ENCODE measurements at regions not wholly inside any gene's neighbourhood (a gene's known extent, or its start where the extent isn't known, plus 50 kb on each side); places are given as distances from the start of the nearest gene placed in this dataset.

GRCh38 chr6:126103993-126104392, 117.7 kb downstream of the TRMT11 start:
- DNase-seq = no peak
- Histone ChIP-seq H3K36me3 (no peaks in the 10 kb centered on the region), H3K27me3 (no peaks in the 10 kb centered on the region), H3K27ac (peak overlapping the region in 1 of 2 donors; percentile 8), H3K9me3 (no peaks in the 10 kb centered on the region), H3K4me3 (no peak overlapping the region), H3K4me1 (peaks cover 4 to 7% of the 10 kb centered on the region in 2 donors)
- intact Hi-C loops (cut with DNase I; ENCODE audit: low total_unique reads) = no loop called here
- TF ChIP-seq POLR2A (IDR thresholded peaks at IDR 0.05) = no peak
- TF ChIP-seq CTCF (IDR thresholded peaks at IDR 0.05) = no peak

- H3K4me3 ChIP-seq = no peak overlapping the region
Measured at GRCh38 chr6:126107475-126108166, 121.3 kb downstream of the TRMT11 start.

GRCh38 chr6:126110512-126111270, 124.4 kb downstream of the TRMT11 start:
- no peak for DNase-seq

More at GRCh38 chr6:126107475-126108166, 121.3 kb downstream of the TRMT11 start:
- intact Hi-C loops (cut with DNase I; ENCODE audit: low total_unique reads) = no loop called here
- no peaks in the 10 kb centered on the region for H3K9me3 ChIP-seq
- no peaks in the 10 kb centered on the region for H3K27me3 ChIP-seq
- TF ChIP-seq CTCF (IDR thresholded peaks at IDR 0.05) (no peak), POLR2A (IDR thresholded peaks at IDR 0.05) (no peak)
- H3K27ac ChIP-seq = peak overlapping the region; percentile 66 to 77
- peaks cover 2 to 8% of the 10 kb centered on the region in 2 donors for H3K4me1 ChIP-seq
- H3K36me3 ChIP-seq = no peaks in the 10 kb centered on the region
- no peak for DNase-seq

GRCh38 chr6:126111327-126111726, 125.0 kb downstream of the TRMT11 start:
- intact Hi-C loops (cut with DNase I; ENCODE audit: low total_unique reads) = no loop called here
- DNase-seq = no peak
- H3K4me3 ChIP-seq = no peak overlapping the region
- no peaks in the 10 kb centered on the region for H3K27me3 ChIP-seq
- H3K36me3 ChIP-seq = no peaks in the 10 kb centered on the region
- no peak for TF ChIP-seq POLR2A (IDR thresholded peaks at IDR 0.05)
- no peak for TF ChIP-seq CTCF (IDR thresholded peaks at IDR 0.05)
- peak overlapping the region; percentile 24 to 34 for H3K27ac ChIP-seq
- H3K9me3 ChIP-seq = no peaks in the 10 kb centered on the region
- peaks cover 0 to 8% of the 10 kb centered on the region in 2 donors for H3K4me1 ChIP-seq

More at GRCh38 chr6:126110512-126111270, 124.4 kb downstream of the TRMT11 start:
- H3K27me3 ChIP-seq = no peaks in the 10 kb centered on the region
- TF ChIP-seq CTCF (IDR thresholded peaks at IDR 0.05) = no peak
- TF ChIP-seq POLR2A (IDR thresholded peaks at IDR 0.05) = no peak
- peaks cover 0 to 8% of the 10 kb centered on the region in 2 donors for H3K4me1 ChIP-seq
- intact Hi-C loops (cut with DNase I; ENCODE audit: low total_unique reads) = no loop called here
- no peaks in the 10 kb centered on the region for H3K9me3 ChIP-seq
- H3K4me3 ChIP-seq = no peak overlapping the region
- H3K27ac ChIP-seq = no peak overlapping the region
- H3K36me3 ChIP-seq = no peaks in the 10 kb centered on the region

- Histone ChIP-seq H3K9me3 (no peaks in the 10 kb centered on the region), H3K27me3 (no peaks in the 10 kb centered on the region), H3K4me3 (no peak overlapping the region), H3K36me3 (no peaks in the 10 kb centered on the region), H3K27ac (peak overlapping the region; percentile 24 to 34), H3K4me1 (peaks cover 0 to 8% of the 10 kb centered on the region in 2 donors)
- intact Hi-C loops (cut with DNase I; ENCODE audit: low total_unique reads) = no loop called here
- no peak for DNase-seq
- TF ChIP-seq POLR2A (IDR thresholded peaks at IDR 0.05) (no peak), CTCF (IDR thresholded peaks at IDR 0.05) (no peak)
Measured at GRCh38 chr6:126112171-126112632, 125.9 kb downstream of the TRMT11 start.

All from uterus (tissue), 3 donors.